ENCODE measurements at regions not wholly inside any gene's neighbourhood (a gene's known extent, or its start where the extent isn't known, plus 50 kb on each side); places are given as distances from the start of the nearest gene placed in this dataset.

DNA sequence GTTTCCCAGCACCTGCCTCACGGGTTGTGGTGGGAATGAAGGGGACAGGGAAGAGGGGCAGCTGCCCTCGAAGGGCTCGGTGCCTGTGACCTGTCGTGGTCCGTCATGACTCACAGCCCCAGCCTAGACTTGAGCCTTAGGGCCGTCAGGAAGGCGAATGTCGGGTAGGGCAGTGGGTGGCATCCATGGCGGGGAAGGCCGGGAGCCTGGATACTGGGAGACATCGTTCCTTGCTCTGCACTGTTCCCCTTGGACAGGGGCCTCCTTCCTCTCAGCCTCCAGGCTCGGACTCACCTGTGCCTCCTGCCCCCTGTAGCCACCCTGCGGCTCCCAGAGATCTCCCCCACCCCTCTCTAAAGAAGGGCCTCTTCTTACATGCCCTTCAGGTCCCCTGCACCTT, 52.2 kb upstream of the APCDD1L start:
- TF ChIP-seq, protein P1, sequence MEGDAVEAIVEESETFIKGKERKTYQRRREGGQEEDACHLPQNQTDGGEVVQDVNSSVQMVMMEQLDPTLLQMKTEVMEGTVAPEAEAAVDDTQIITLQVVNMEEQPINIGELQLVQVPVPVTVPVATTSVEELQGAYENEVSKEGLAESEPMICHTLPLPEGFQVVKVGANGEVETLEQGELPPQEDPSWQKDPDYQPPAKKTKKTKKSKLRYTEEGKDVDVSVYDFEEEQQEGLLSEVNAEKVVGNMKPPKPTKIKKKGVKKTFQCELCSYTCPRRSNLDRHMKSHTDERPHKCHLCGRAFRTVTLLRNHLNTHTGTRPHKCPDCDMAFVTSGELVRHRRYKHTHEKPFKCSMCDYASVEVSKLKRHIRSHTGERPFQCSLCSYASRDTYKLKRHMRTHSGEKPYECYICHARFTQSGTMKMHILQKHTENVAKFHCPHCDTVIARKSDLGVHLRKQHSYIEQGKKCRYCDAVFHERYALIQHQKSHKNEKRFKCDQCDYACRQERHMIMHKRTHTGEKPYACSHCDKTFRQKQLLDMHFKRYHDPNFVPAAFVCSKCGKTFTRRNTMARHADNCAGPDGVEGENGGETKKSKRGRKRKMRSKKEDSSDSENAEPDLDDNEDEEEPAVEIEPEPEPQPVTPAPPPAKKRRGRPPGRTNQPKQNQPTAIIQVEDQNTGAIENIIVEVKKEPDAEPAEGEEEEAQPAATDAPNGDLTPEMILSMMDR (IDR thresholded peaks at IDR 0.05), result no peak
- TF ChIP-seq POLR2A (IDR thresholded peaks at IDR 0.05), result no peak

Data from thyroid gland (tissue), 4 donors.